Left ventricle myocardium inferior (tissue), 1 donor: ENCODE measurements at regions not wholly inside any gene's neighbourhood (a gene's known extent, or its start where the extent isn't known, plus 50 kb on each side); places are given as distances from the start of the nearest gene placed in this dataset.
"Not testable (repeated sequence)": the region's sequence is repeated elsewhere in the genome, so short reads cannot be mapped to it uniquely, and the experiment has no call there.

ENCODE experiments used
- DNase-seq: peaks from one replicate; pipeline ENCODE4 v3.0.0-alpha.2; 2020
- H3K27ac ChIP-seq: fragments of 200-600 bp; replicated peaks from 2 replicates; pipeline ENCODE4 v1.8.0; 2021
- H3K27me3 ChIP-seq: fragments of 200-600 bp; 2 replicates; pipeline ENCODE4 v1.8.0; 2021; ENCODE audit warnings: low read depth
- H3K36me3 ChIP-seq: fragments of 200-600 bp; 2 replicates; pipeline ENCODE4 v1.8.0; 2021
- H3K4me1 ChIP-seq: fragments of 200-600 bp; 2 replicates; pipeline ENCODE4 v1.8.0; 2021
- H3K4me3 ChIP-seq: fragments of 200-600 bp; 2 replicates; pipeline ENCODE4 v1.8.0; 2021; ENCODE audit warnings: mild to moderate bottlenecking, moderate library complexity
- H3K9me3 ChIP-seq: fragments of 200-600 bp; replicated peaks from 2 replicates; pipeline ENCODE4 v1.8.0; 2021
- CTCF ChIP-seq: fragments of 200-600 bp; IDR thresholded peaks from 2 replicates; pipeline ENCODE4 v1.8.0; 2021; ENCODE audit warnings: antibody characterized with exemption, mild to moderate bottlenecking, borderline replicate concordance
- intact Hi-C: fragments of 100-400 bp; cut with micrococcal nuclease; formaldehyde crosslinking; loops from one replicate; pipeline ENCODE4 v1.11.0; 2022
- donor health status: DM: no; HTN: yes; CAD: no; lungs with severe emphysema.

DNA sequence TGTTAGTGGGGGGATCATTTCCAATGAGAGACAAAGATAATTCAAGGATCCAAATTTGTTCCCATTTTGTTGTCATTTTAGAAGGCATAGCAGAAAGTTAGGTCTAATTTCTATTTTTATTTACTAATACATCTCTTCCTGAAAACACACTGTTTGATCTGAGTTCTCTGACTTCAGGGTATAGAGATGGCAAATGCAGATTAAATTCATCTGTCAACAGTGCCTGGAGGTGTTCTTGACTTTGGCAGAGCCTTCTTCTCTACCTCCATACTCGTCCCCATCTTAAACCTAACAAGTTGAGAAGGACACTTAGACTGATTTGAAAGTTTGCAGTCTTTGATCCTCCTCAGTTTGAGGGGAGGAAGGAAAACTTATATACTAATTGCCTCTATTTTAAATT is 308.2 kb downstream of the SOX2 start:
- intact Hi-C loops: no loop called here
- Histone ChIP-seq H3K36me3 (no peaks in the 10 kb centered on the region), H3K4me3 (no peak overlapping the region), H3K27me3 (no peaks in the 10 kb centered on the region), H3K9me3 (no peaks in the 10 kb centered on the region), H3K4me1 (no peaks in the 10 kb centered on the region), H3K27ac (no peak overlapping the region)
- no peak for DNase-seq
- TF ChIP-seq CTCF: no peak

- DNase-seq: no peak
- Histone ChIP-seq H3K4me1 (no peaks in the 10 kb centered on the region), H3K4me3 (no peak overlapping the region), H3K27me3 (no peaks in the 10 kb centered on the region), H3K27ac (no peak overlapping the region), H3K36me3 (no peaks in the 10 kb centered on the region), H3K9me3 (no peaks in the 10 kb centered on the region)
- no peak for TF ChIP-seq CTCF
- intact Hi-C loops: no loop called here
These were observed 312.1 kb downstream of the SOX2 start for GRCh38 chr3:182023843-182024242.

DNA sequence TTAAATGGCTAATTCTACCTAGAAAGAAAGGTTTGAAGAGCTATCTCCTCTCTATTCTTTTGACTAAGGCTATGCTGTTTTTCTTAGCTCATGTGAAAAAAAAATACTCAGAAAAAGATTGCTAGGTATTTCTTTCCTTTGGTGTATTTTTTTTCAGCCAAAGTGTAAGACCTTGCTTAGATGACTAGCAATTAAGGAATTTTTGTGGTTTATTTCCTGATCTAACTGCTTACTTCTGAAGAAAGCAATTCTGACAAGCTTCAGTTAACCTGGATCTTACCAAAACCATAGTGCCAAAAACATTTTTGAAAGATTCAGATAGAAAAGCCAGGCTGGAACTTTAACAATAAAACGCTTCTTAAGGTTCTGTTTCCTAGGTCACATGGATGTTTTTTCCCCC is 315.6 kb downstream of the SOX2 start:
- no peak for DNase-seq
- Histone ChIP-seq H3K27me3 (no peaks in the 10 kb centered on the region), H3K4me3 (no peak overlapping the region), H3K9me3 (no peaks in the 10 kb centered on the region), H3K27ac (no peak overlapping the region), H3K36me3 (no peaks in the 10 kb centered on the region), H3K4me1 (no peaks in the 10 kb centered on the region)
- TF ChIP-seq CTCF: no peak
- intact Hi-C loops: no loop called here

DNA sequence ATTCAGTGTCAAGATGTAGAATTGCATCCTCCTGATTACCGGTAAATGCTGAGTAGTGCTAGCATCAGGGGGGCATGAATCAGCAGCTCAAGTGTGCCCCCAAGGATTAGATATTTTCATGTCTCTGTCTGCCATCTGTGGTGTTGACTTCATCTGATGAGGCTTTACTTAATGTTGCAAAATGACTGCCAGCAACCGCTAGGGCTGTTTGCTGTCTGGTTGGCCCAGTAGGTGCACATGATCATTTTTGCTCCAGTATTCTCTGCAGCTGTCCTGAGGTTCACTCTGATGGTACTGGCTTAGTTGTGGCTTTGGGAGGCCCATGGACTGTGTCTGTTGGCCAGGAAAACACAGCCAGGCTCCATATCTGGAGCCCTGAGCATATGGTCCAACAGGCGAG is 316.4 kb downstream of the SOX2 start:
- no peaks in the 10 kb centered on the region for H3K9me3 ChIP-seq
- no peak for DNase-seq
- no peaks in the 10 kb centered on the region for H3K36me3 ChIP-seq
- no peaks in the 10 kb centered on the region for H3K4me1 ChIP-seq
- no peak overlapping the region for H3K4me3 ChIP-seq
- intact Hi-C loops: no loop called here
- H3K27ac ChIP-seq: no peak overlapping the region
- no peak for TF ChIP-seq CTCF
- no peaks in the 10 kb centered on the region for H3K27me3 ChIP-seq

DNA sequence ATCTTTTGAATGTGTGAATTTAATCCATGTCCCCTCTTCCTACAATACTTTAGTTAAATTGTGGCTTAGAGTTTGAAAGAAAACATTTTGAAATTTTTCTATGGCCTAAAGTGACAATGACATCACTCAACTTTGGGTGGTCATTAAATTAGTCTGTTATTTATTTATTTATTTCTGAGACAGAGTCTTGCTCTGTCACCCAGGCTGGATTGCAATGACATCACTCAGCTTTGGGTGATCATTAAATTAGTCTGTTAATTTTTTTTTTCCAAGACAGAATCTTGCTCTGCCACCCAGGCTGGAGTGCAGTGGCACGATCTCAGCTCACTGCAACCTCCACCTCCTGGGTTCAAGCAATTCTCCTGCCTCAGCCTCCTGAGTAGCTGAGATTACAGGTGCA is 322.5 kb downstream of the SOX2 start:
- H3K27ac ChIP-seq, DNase-seq, H3K36me3 ChIP-seq, intact Hi-C loops, H3K4me3 ChIP-seq, H3K4me1 ChIP-seq, H3K27me3 ChIP-seq: not testable (repeated sequence)
- H3K9me3 ChIP-seq: peaks cover 10% of the 10 kb centered on the region

- Histone ChIP-seq H3K27me3 (no peaks in the 10 kb centered on the region), H3K4me3 (no peak overlapping the region), H3K27ac (no peak overlapping the region), H3K36me3 (no peaks in the 10 kb centered on the region), H3K9me3 (peaks cover 10% of the 10 kb centered on the region), H3K4me1 (no peaks in the 10 kb centered on the region)
- intact Hi-C loops: no loop called here
- TF ChIP-seq CTCF: no peak
- DNase-seq: no peak
These were observed 323.6 kb downstream of the SOX2 start for GRCh38 chr3:182035324-182035723.
